GM06990 (cell line): ENCODE measurements at regions not wholly inside any gene's neighbourhood (a gene's known extent, or its start where the extent isn't known, plus 50 kb on each side); places are given as distances from the start of the nearest gene placed in this dataset.
"Not testable (repeated sequence)": the region's sequence is repeated elsewhere in the genome, so short reads cannot be mapped to it uniquely, and the experiment has no call there.

Experiments
- DNase-seq: peaks from one replicate; pipeline ENCODE4 v3.0.0-alpha.2; 2011; ENCODE audit not compliant: insufficient read length; ENCODE audit errors: extremely low read depth
- H3K27me3 ChIP-seq: replicated peaks from 2 replicates; pipeline ENCODE4 v1.6.0; 2011; ENCODE audit warnings: low read length; ENCODE audit not compliant: control insufficient read depth, insufficient read depth
- H3K36me3 ChIP-seq: 2 replicates; pipeline ENCODE4 v1.5.1; 2011; ENCODE audit warnings: low read length; ENCODE audit not compliant: control insufficient read depth, insufficient read depth
- H3K4me3 ChIP-seq: replicated peaks from 2 replicates; pipeline ENCODE4 v1.5.1; 2011; ENCODE audit warnings: low read depth, mild to moderate bottlenecking, control low read depth, low read length
- TF ChIP-seq, protein P1 (sequence below): IDR thresholded peaks from 2 replicates; pipeline ENCODE4 v1.5.1; 2011; ENCODE audit warnings: low read length, control low read depth, mild to moderate bottlenecking, inconsistent platforms; ENCODE audit not compliant: insufficient read depth, poor library complexity, severe bottlenecking

DNA sequence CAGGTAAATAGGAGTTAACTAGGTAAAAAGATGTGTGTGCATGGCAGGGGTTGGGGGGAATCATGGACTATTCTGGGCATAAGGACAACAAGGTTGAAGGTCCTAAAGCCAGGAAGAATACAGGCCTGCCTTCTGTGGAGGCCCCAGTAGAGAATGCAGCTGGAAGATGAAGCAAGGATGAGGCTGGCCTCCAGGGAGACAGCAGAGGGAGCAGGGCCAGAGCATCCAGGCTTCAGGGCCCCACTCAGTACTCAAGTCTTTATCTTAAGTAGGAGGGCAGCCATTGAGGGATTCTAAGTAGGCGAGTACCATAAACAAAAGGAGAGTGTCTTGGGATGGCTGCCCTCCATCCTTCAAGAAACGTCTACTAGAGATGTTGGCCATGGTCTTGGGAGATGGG, 101.8 kb upstream of the APCDD1 start:
- H3K4me3 ChIP-seq, result no peak overlapping the region
- TF ChIP-seq, protein P1, sequence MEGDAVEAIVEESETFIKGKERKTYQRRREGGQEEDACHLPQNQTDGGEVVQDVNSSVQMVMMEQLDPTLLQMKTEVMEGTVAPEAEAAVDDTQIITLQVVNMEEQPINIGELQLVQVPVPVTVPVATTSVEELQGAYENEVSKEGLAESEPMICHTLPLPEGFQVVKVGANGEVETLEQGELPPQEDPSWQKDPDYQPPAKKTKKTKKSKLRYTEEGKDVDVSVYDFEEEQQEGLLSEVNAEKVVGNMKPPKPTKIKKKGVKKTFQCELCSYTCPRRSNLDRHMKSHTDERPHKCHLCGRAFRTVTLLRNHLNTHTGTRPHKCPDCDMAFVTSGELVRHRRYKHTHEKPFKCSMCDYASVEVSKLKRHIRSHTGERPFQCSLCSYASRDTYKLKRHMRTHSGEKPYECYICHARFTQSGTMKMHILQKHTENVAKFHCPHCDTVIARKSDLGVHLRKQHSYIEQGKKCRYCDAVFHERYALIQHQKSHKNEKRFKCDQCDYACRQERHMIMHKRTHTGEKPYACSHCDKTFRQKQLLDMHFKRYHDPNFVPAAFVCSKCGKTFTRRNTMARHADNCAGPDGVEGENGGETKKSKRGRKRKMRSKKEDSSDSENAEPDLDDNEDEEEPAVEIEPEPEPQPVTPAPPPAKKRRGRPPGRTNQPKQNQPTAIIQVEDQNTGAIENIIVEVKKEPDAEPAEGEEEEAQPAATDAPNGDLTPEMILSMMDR, result no peak
- no peaks in the 10 kb centered on the region for H3K36me3 ChIP-seq
- DNase-seq, result no peak
- H3K27me3 ChIP-seq, result no peaks in the 10 kb centered on the region

DNA sequence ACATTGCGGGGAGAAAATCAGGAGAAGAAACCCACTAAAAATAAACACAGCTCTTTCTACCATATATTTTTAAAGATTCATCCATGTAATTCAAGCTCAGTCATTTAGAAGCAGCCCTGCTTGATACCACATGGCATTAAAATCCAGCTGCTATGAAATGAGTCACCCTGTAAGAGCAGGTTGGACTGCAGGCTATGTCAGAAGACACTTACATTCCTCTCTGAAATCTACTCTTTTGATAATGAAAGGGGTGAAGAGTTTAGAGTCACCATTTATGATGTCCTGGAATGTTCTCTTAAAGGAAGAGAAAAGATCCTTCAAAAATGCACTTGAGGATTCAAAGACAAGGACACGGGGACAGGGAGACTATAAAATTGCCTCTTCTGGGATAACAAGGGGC, 100.6 kb upstream of the APCDD1 start:
- no peaks in the 10 kb centered on the region for H3K27me3 ChIP-seq
- DNase-seq, result no peak
- no peak overlapping the region for H3K4me3 ChIP-seq
- TF ChIP-seq, protein P1, result no peak
- H3K36me3 ChIP-seq, result no peaks in the 10 kb centered on the region

DNA sequence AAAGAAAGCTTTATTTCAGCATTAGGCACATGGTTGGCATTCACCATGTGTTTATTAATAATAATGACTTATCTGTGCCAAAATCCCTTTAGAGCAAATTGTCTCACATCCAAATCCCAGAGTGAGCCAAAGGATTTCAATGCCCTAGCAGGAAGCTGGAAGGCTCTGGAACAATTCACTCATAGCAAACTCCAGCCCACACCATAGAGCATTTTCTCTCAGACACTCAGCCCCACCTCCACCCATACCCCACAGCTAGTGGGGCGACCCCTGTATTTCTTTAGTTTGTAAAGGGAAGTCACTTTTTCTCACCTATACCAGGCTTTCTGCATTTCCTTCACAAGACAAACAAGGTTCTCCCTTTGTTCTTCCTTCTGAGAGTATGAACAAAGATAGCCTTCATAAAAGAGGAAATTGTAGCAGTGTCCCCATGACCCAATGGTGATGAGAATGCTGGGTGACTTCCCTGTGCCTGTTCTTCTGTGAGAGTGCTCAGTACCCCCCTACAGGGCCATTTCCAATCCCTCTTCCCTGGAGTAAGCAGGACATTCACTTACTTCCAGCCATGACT, 100.1 kb upstream of the APCDD1 start:
- Histone ChIP-seq H3K27me3 (no peaks in the 10 kb centered on the region), H3K4me3 (no peak overlapping the region), H3K36me3 (no peaks in the 10 kb centered on the region)
- DNase-seq, result no peak
- TF ChIP-seq, protein P1, result no peak

DNA sequence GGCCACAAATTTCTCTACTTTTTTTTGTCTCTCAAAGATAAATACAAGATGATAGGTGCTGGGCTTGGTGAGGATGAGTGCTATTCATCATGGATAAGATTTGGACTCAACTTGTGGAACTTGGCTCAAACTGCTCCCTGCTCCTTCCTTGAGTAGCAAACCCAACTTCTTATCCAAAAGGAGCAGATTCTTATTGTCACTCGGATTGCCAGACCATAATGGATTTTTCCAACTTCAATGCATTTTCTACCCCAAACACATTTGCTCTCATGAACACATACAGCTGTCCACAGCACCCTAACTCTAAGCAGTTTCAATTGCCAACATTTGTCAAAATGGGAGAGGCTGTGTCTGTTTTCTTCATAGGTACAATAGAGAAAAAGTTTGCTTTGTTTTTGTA, 99.5 kb upstream of the APCDD1 start:
- Histone ChIP-seq H3K27me3 (no peaks in the 10 kb centered on the region), H3K36me3 (no peaks in the 10 kb centered on the region), H3K4me3 (no peak overlapping the region)
- no peak for DNase-seq
- TF ChIP-seq, protein P1, result no peak

DNA sequence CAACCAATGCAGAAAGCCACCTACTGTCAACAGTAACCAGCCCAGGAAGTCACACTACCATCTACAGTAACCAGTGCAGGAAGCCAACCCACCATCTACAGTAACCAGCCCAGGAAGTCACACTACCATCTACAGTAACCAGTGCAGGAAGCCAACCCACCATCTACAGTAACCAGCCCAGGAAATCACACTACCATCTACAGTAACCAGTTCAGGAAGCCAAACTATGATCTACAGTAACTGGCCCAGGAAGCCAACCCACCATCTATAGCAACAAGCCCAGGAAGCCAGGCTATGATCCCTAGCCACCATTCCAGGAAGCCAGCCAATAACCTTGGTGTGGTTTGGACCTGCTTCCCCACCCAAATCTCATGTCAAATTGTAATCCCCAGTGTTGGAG, 97.4 kb upstream of the APCDD1 start:
- H3K27me3 ChIP-seq, H3K4me3 ChIP-seq, DNase-seq, H3K36me3 ChIP-seq: not testable (repeated sequence)

DNA sequence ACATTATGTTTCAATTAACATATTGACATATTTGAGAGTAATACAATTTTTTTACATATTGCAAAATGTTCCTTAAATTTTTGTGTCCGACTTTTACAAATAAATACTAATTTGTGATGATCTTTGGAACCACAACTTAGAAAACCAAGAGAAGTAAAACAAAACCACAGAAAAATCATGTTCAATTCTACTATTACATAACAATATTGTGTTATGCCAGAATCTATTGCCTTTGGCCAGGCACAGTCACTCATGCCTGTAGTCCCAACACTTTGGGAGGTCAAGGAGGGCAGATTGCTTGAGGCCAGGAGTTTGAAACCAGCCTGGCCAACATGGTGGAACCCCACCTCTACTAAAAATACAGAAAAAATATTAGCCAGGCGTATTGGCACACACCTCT, 92.8 kb upstream of the APCDD1 start:
- no peak for DNase-seq
- TF ChIP-seq, protein P1, result no peak
- Histone ChIP-seq H3K36me3 (no peaks in the 10 kb centered on the region), H3K27me3 (no peaks in the 10 kb centered on the region), H3K4me3 (no peak overlapping the region)
